Amygdala (tissue), 56 donors: ENCODE measurements at regions not wholly inside any gene's neighbourhood (a gene's known extent, or its start where the extent isn't known, plus 50 kb on each side); places are given as distances from the start of the nearest gene placed in this dataset.

Source experiments
- DNase-seq, 56 donors: peaks; one replicate each; lab custom pipeline; 2025; lab: John Stamatoyannopoulos, UW

DNA sequence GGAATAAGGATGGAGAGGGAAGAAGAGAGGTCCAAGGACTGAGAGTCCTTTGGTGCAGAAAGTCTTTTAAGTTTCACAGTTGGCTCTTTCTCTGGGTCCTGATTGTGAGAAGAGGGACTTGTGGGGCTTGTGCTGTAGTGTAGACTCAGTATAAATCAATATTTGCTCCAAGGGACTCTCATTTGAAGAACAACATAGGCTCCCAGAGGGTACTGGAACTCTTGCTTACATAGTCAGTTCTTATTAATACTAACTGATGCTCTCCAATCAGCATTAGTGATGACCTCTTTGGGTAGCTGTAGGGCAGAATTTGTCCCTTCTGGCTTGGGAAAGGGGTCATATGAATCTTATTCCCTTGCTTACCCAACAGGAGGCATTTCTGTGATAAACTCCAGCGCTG lies 62.5 kb upstream of the CXCL14 start:
- DNase-seq: no peak

- DNase-seq: no peak
Measured at GRCh38 chr5:135635451-135635850, 56.7 kb upstream of the CXCL14 start.

DNA sequence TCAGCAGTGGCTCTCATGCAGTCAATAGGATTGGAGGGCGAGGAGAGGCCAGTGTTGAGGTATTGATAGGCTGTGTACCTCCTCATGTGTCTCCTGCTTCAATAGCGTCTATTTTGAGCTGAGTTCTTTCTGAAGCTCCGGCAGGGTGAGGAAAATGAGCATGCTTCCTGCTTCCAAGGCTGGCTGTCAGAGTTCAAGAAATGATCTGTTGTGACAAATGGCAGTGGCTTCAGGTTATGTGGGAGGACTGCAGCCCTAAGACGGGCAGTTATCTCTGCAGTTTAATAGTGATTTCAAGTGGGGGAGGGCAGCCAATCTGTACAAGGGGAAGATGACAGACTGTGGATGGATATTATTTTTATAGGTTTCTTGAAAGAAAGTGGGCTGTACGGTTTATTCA lies 54.0 kb upstream of the CXCL14 start:
- DNase-seq: no peak

GRCh38 chr5:135631391-135631790 lies 52.6 kb upstream of the CXCL14 start:
- DNase-seq: no peak

GRCh38 chr5:135629666-135630065 lies 50.9 kb upstream of the CXCL14 start:
- no peak for DNase-seq

DNA sequence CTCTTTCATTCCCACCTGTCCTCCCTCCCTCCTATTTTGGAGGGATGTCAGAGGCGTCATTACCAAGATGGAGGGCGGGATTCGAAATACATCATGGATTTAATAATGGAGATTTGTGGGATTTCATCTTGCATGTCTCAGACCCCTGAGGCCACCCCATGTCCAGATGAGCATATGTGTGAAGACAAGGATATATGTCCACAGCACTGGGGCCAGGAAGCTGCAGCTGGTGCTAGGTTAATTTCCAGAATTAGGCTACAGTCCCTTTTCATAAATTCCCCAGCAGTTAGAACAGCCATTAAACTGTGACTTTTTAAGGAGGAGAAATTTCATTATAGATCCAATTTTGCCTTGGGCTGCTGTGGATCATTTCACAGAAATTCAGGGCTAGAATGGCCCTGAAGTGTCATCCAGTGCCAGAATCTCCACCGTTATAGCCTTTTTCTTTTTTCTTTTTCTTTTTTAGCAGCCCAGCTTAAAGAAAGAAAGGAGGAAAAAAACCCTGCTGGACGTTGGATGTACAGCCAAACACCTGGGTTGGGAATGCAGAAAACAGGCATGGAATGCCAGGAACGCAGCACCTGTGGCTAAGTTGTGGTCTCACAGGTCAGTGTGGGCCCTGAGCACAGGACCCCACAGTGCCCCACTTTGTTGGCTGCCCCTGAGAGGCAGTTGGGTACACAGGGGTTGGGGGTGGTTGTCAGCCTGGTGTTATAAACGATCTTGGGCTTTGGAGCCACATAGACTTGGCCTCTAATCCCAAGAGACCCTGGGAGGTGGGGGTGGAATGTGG lies 50.2 kb upstream of the CXCL14 start:
- DNase-seq: no peak
